A549 (cell line): ENCODE measurements at regions not wholly inside any gene's neighbourhood (a gene's known extent, or its start where the extent isn't known, plus 50 kb on each side); places are given as distances from the start of the nearest gene placed in this dataset.

Experiments used
- ATAC-seq, 2 experiments: fragments of 200-7000 bp in 1 of 2; fragments of >200 bp in 1 of 2; cut with Nextera tagmentation in 1 of 2; cut with Tn5 transposase in 1 of 2; 3 replicates each; pipeline versions ENCODE4 v1.8.0 to v1.9.1; 2018 to 2020; ENCODE audit warnings: mild to moderate bottlenecking in 1 of 2, moderate library complexity in 1 of 2
- CTCF ChIA-PET: fragments of 300-600 bp; sonication (Branson Sonifier 250); formaldehyde crosslinking; extraction: SDS; loops from one replicate; lab custom pipeline; 2021; ENCODE audit warnings: antibody characterized with exemption, inconsistent platforms; lab: Yijun Ruan, JAX
- POLR2A ChIA-PET: fragments of 350-600 bp; formaldehyde crosslinking; extraction: SDS; loops from one replicate; lab custom pipeline; 2021; ENCODE audit warnings: antibody characterized with exemption, inconsistent platforms; lab: Yijun Ruan, JAX
- DNase-seq, 2 experiments: peaks; one replicate each; pipeline versions ENCODE4 v3.0.0 to v3.0.0-alpha.2; 2011 to 2016; ENCODE audit warnings: low read depth in 1 of 2, low spot score in 1 of 2
- FAIRE-seq: peaks from 2 replicates; lab custom pipeline; 2011; peaks lifted over from hg19 to GRCh38; lab: Jason Lieb, UNC
- H3K27ac ChIP-seq, 2 experiments: fragments of >200 bp; sonication (Bioruptor Twin); formaldehyde crosslinking; 3 replicates each; pipeline ENCODE4 v1.5.1; 2016 to 2017
- H3K4me1 ChIP-seq: fragments of >200 bp; sonication (Bioruptor Twin); formaldehyde crosslinking; 3 replicates; pipeline ENCODE4 v1.6.1; 2016
- H3K4me2 ChIP-seq: fragments of >200 bp; sonication (Bioruptor Twin); formaldehyde crosslinking; 3 replicates; pipeline ENCODE4 v1.6.1; 2016
- H3K4me3 ChIP-seq: fragments of >200 bp; sonication (Bioruptor Twin); formaldehyde crosslinking; 3 replicates; pipeline ENCODE4 v1.5.1; 2016
- H3K9me3 ChIP-seq: fragments of >200 bp; sonication (Bioruptor Twin); formaldehyde crosslinking; 3 replicates; pipeline ENCODE4 v1.6.1; 2016
- CBX2 ChIP-seq: fragments of 200-600 bp; sonication (generic); IDR thresholded peaks from 2 replicates; pipeline ENCODE4 v1.6.1; 2016; ENCODE audit warnings: low read depth, mild to moderate bottlenecking, borderline replicate concordance
- CBX8 ChIP-seq: fragments of 200-600 bp; sonication (generic); IDR thresholded peaks from 2 replicates; pipeline ENCODE4 v1.6.1; 2016
- CHD2 ChIP-seq: fragments of 150-350 bp; IDR thresholded peaks from 2 replicates; pipeline ENCODE4 v1.6.1; 2014; ENCODE audit warnings: low read length; ENCODE audit not compliant: partially characterized antibody
- FOXS1 ChIP-seq: fragments of 250-450 bp; sonication (Bioruptor Pico); IDR thresholded peaks from 2 replicates; pipeline ENCODE4 v1.5.0; 2020; ENCODE audit warnings: mild to moderate bottlenecking, moderate library complexity
- GATA3 ChIP-seq: IDR thresholded peaks from 2 replicates; pipeline ENCODE4 v1.6.1; 2012; ENCODE audit warnings: borderline replicate concordance
- HDAC2 ChIP-seq: fragments of 200-600 bp; sonication (generic); IDR thresholded peaks from 2 replicates; pipeline ENCODE4 v1.6.1; 2016
- HES2 ChIP-seq: fragments of >200 bp; sonication (Bioruptor Twin); formaldehyde crosslinking; IDR thresholded peaks from 2 replicates; pipeline ENCODE4 v1.6.1; 2016
- HEYL ChIP-seq: fragments of 250-450 bp; sonication (Bioruptor Pico); IDR thresholded peaks from 2 replicates; pipeline ENCODE4 v1.8.0; 2021; ENCODE audit warnings: mild to moderate bottlenecking, moderate library complexity
- JUNB ChIP-seq: fragments of >200 bp; sonication (Bioruptor Twin); formaldehyde crosslinking; IDR thresholded peaks from 2 replicates; pipeline ENCODE4 v1.6.1; 2016
- MAZ ChIP-seq: fragments of 150-350 bp; IDR thresholded peaks from 2 replicates; pipeline ENCODE4 v1.6.1; 2014; ENCODE audit warnings: antibody characterized with exemption, low read depth, low read length, borderline replicate concordance
- MYC ChIP-seq: IDR thresholded peaks from 2 replicates; pipeline ENCODE4 v1.6.1; 2012; ENCODE audit warnings: mild to moderate bottlenecking, inconsistent platforms, low read length, improper control_type of control experiment, borderline replicate concordance
- NFE2L2 ChIP-seq: fragments of 150-350 bp; conservative IDR thresholded peaks from 2 replicates; pipeline ENCODE4 v1.6.1; 2014; ENCODE audit warnings: low read length
- PHF8 ChIP-seq: fragments of 200-600 bp; sonication (generic); IDR thresholded peaks from 2 replicates; pipeline ENCODE4 v1.6.1; 2016; ENCODE audit warnings: low read depth, mild to moderate bottlenecking, antibody characterized with exemption, moderate library complexity, borderline replicate concordance
- REST ChIP-seq: fragments of 200-600 bp; sonication (generic); IDR thresholded peaks from 2 replicates; pipeline ENCODE4 v1.6.1; 2016; ENCODE audit warnings: antibody characterized with exemption, mild to moderate bottlenecking, moderate library complexity
- RFX5 ChIP-seq: fragments of 450-650 bp; IDR thresholded peaks from 2 replicates; pipeline ENCODE4 v1.7.1; 2014; ENCODE audit warnings: antibody characterized with exemption, mild to moderate bottlenecking, moderate library complexity
- ZC3H11A ChIP-seq: fragments of 450-650 bp; IDR thresholded peaks from 2 replicates; pipeline ENCODE4 v1.6.1; 2014; ENCODE audit warnings: antibody characterized with exemption, mild to moderate bottlenecking
- WGBS: methylation state at CpG from one replicate; pipeline ENCODE4 v1.1.6; 2017; ENCODE audit errors: missing lambda C conversion rate; 5-methylcytosine and 5-hydroxymethylcytosine counted together
- TF ChIP-seq, protein P1 (sequence below): fragments of 250-450 bp; sonication (Bioruptor Pico); IDR thresholded peaks from 2 replicates; pipeline ENCODE4 v1.5.0; 2021; ENCODE audit warnings: mild to moderate bottlenecking, moderate library complexity, borderline replicate concordance
- TF ChIP-seq, protein P2 (sequence below): fragments of >200 bp; sonication (Bioruptor Twin); formaldehyde crosslinking; IDR thresholded peaks from 3 replicates; pipeline ENCODE4 v1.5.1; 2016

DNA sequence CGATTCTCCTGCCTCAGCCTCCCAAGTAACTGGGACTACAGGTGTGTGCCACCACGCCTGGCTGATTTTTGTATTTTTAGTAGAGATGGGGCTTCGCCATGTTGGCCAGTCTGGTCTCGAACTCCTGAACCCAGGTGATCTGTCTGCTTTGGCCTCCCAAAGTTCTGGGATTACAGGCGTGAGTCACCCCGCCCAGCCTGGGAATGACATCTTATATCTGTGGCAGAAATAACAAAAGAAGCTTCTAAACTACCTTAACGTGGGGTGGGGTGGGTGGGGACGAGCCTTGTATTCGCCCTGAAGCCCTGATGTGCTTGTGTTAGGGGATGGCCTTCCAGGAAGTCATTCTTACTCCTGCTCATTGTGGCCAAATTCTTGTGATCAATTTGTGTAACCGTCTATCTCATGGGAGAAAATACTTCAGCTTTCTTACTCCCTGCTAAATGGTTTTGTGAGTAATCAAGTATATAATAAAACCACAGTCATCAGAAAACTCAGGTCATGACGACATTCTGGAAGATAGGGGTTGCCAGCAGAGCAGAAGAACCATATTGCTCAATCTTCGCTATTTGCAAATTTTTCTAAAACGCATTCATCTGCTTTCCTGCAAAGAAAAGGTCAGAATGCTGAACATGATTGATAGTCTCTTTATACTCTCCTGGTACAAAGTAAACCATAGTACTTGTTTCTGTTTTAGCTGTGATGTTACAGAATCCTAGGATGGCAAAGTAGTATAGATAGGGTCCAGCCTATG, 63.2 kb downstream of the DIRAS3 start (continued):
- TF ChIP-seq, protein P1, sequence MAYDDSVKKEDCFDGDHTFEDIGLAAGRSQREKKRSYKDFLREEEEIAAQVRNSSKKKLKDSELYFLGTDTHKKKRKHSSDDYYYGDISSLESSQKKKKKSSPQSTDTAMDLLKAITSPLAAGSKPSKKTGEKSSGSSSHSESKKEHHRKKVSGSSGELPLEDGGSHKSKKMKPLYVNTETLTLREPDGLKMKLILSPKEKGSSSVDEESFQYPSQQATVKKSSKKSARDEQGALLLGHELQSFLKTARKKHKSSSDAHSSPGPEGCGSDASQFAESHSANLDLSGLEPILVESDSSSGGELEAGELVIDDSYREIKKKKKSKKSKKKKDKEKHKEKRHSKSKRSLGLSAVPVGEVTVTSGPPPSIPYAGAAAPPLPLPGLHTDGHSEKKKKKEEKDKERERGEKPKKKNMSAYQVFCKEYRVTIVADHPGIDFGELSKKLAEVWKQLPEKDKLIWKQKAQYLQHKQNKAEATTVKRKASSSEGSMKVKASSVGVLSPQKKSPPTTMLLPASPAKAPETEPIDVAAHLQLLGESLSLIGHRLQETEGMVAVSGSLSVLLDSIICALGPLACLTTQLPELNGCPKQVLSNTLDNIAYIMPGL (CRISPR knock-in tag), result no peak
- no peak for TF ChIP-seq CBX8

DNA sequence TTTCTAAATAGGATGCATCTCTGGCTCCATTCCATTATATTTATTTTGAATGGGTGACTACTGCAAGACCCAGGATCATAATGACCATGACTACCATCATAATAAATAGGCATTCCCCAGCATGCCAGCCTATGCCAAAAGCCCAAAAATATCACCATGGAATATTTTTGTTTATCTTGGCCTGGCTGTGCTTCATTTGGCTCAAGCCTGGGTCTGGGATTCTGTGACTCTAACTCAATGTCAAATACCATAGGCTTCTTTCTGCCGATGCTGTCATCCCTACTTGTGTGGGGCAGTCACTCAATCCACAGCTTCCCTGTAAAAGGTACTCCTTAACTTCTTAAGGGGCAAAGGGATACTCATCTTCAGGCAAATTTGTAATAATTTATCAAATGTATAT, 66.6 kb downstream of the DIRAS3 start:
- Histone ChIP-seq H3K27ac (peak overlapping the region in 1 of 2 experiments; percentile 95; a peak in 3 of 6 replicates), H3K4me1 (peaks cover 35% of the 10 kb centered on the region), H3K4me3 (no peak overlapping the region), H3K9me3 (peaks cover 8% of the 10 kb centered on the region; the same call in 2 of the 3 replicates), H3K4me2 (no peak overlapping the region)
- ATAC-seq (no peak), DNase-seq (no peak), FAIRE-seq (no peak)
- 47% methylated on average over 1 of the region's 1 CpG for WGBS
- POLR2A ChIA-PET, result no interaction called here
- CTCF ChIA-PET, result interaction anchor here (1.4 kb wide), 1 partner anchor 108 kb away, joined by 3 read pairs; no protein-coding TSS in a partner anchor
- TF ChIP-seq HEYL (no peak), JUNB (no peak), CBX2 (no peak), FOXS1 (CRISPR knock-in tag) (no peak), MYC (no peak), CHD2 (no peak), RFX5 (no peak)

DNA sequence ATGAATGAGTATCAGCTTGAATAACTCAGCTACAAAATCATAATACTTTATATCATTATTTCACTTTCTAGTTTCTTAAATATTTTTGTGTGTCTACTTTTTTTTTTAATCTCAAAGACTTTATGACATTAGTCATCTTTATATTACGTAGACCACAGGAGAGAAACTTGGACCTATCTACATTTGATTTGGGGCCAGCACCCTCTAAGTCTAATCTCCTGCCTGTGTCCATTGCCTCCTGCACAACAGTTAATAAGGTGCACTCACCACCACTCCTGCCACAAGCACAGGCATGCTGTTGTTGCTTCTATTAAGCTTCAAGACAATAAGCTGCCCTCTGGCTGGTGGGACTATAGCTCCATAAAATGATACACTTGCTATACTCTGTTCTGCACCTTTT, 70.4 kb downstream of the DIRAS3 start:
- peak overlapping the region; percentile 74 for H3K4me2 ChIP-seq
- ChIA-PET POLR2A (no interaction called here), CTCF (interaction anchor here (0.6 to 2.6 kb wide), 5 partner anchors 9 to 133 kb away, joined by 3 to 10 read pairs (median 3); no protein-coding TSS in a partner anchor)
- peak overlapping the region; percentile 90 to 95 for H3K27ac ChIP-seq
- peaks cover 3% of the 10 kb centered on the region; the same call in 1 of the 3 replicates for H3K9me3 ChIP-seq
- H3K4me1 ChIP-seq, result peaks cover 27% of the 10 kb centered on the region
- peak; percentile 15 to 48; a peak in 1 of 6 replicates for ATAC-seq
- H3K4me3 ChIP-seq, result no peak overlapping the region
- FAIRE-seq, result no peak
- DNase-seq, result peak in 1 of 2 experiments; percentile 35
- TF ChIP-seq, protein P1 (CRISPR knock-in tag), result no peak
- TF ChIP-seq GATA3, result no peak
- TF ChIP-seq CHD2, result no peak
- TF ChIP-seq PHF8, result no peak
- no peak for TF ChIP-seq MAZ
- TF ChIP-seq, protein P2, sequence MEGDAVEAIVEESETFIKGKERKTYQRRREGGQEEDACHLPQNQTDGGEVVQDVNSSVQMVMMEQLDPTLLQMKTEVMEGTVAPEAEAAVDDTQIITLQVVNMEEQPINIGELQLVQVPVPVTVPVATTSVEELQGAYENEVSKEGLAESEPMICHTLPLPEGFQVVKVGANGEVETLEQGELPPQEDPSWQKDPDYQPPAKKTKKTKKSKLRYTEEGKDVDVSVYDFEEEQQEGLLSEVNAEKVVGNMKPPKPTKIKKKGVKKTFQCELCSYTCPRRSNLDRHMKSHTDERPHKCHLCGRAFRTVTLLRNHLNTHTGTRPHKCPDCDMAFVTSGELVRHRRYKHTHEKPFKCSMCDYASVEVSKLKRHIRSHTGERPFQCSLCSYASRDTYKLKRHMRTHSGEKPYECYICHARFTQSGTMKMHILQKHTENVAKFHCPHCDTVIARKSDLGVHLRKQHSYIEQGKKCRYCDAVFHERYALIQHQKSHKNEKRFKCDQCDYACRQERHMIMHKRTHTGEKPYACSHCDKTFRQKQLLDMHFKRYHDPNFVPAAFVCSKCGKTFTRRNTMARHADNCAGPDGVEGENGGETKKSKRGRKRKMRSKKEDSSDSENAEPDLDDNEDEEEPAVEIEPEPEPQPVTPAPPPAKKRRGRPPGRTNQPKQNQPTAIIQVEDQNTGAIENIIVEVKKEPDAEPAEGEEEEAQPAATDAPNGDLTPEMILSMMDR, result no peak
- TF ChIP-seq CBX2, result no peak
- no peak for TF ChIP-seq NFE2L2
- no peak for TF ChIP-seq HDAC2
- no peak for TF ChIP-seq ZC3H11A
- no peak for TF ChIP-seq REST
- TF ChIP-seq HES2, result no peak
- no peak for TF ChIP-seq MYC
- 37% methylated on average over 1 of the region's 1 CpG for WGBS
